ENCODE measurements at regions not wholly inside any gene's neighbourhood (a gene's known extent, or its start where the extent isn't known, plus 50 kb on each side); places are given as distances from the start of the nearest gene placed in this dataset.

DNA sequence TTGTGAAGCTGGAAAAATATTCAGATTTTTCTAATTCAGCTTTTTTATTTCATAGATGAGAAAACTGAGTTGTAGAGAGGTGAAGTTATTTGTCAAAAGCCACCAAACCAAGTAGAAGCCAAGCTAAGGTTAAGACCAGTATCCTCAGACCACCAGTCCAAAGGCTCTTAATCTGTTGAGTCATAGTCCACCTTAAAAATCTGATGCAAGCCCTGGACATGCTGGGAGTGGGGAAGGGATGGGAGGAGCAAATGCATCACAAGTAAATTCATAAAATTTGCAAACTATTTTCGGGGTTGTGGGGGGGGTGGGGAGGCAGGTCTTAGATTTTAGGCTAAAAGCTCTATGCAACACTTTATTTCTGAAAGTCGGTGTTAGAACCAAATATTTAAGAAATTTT is 307.7 kb upstream of the SEMA6D start:
- H3K36me3 ChIP-seq (ENCODE audit: control insufficient read depth in 1 of 2, insufficient read depth in 2 of 2, low read length in 2 of 2): no peaks in the 10 kb centered on the region
- no peak overlapping the region for H2AFZ ChIP-seq (ENCODE audit: insufficient read depth, low read length, poor library complexity)
- H3K79me1 ChIP-seq (ENCODE audit: low read length): no peaks in the 10 kb centered on the region
- H3K4me2 ChIP-seq (ENCODE audit: low read length): no peak overlapping the region
- H3K4ac ChIP-seq (ENCODE audit: low read depth, low read length): no peak overlapping the region
- no CpG with 5 or more reads among the region's 2 CpGs for WGBS (ENCODE audit: extremely low coverage, insufficient coverage, insufficient read length)
- H2BK120ac ChIP-seq (ENCODE audit: insufficient read depth, low read length, poor library complexity): no peak overlapping the region
- no peaks in the 10 kb centered on the region for H3K79me2 ChIP-seq (ENCODE audit: control insufficient read depth, insufficient read depth, low read length, poor library complexity)
- no peak overlapping the region for H3K18ac ChIP-seq (ENCODE audit: low read length)
- no peak overlapping the region for H3K4me3 ChIP-seq (ENCODE audit: low read depth, low read length)
- H2AK5ac ChIP-seq (ENCODE audit: low read length): no peak overlapping the region
- H3K27me3 ChIP-seq (ENCODE audit: insufficient read depth, low read length): no peaks in the 10 kb centered on the region
- H3K23ac ChIP-seq (ENCODE audit: low read length): no peak overlapping the region
- H3K14ac ChIP-seq (ENCODE audit: low read length): no peak overlapping the region
- no peak overlapping the region for H2BK12ac ChIP-seq (ENCODE audit: low read length)
- no peak for DNase-seq
- H3K27ac ChIP-seq (ENCODE audit: low read depth, low read length): no peak overlapping the region
- H3K9me3 ChIP-seq (ENCODE audit: insufficient read depth, low read depth, low read length): no peaks in the 10 kb centered on the region
- H4K12ac ChIP-seq (ENCODE audit: low read depth, low read length): no peak overlapping the region
- no peak overlapping the region for H4K8ac ChIP-seq (ENCODE audit: low read depth, low read length)
- no peaks in the 10 kb centered on the region for H3K4me1 ChIP-seq (ENCODE audit: control insufficient read depth in 1 of 2, insufficient read depth in 2 of 2, low read length in 2 of 2)
- H3K9ac ChIP-seq (ENCODE audit: low read length): no peak overlapping the region
- H2BK5ac ChIP-seq (ENCODE audit: low read depth, low read length, poor library complexity): no peak overlapping the region
- no peak overlapping the region for H4K91ac ChIP-seq (ENCODE audit: low read depth, low read length)

DNA sequence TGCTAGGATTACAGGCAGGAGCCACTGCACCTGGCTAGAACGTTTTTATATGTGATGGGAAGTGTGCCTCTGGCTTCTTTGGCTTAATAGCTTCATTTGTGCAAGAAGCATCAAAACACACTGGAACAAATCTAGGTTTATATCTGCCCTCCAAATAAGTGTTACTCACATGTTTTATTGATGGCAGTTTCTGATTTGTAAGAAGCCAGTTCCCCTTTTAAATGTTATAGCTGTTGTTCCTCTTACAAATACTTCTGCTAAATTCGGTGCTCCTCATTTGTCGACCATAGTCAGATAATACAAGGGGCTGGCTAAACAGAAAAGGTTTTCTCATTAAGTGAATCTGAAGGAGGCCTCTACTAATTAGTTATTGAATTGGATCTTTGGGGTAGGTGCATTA is 307.1 kb upstream of the SEMA6D start:
- Histone ChIP-seq H3K27ac (ENCODE audit: low read depth, low read length) (no peak overlapping the region), H3K79me1 (ENCODE audit: low read length) (no peaks in the 10 kb centered on the region), H3K79me2 (ENCODE audit: control insufficient read depth, insufficient read depth, low read length, poor library complexity) (no peaks in the 10 kb centered on the region), H2BK12ac (ENCODE audit: low read length) (no peak overlapping the region), H4K12ac (ENCODE audit: low read depth, low read length) (no peak overlapping the region), H3K23ac (ENCODE audit: low read length) (no peak overlapping the region), H3K18ac (ENCODE audit: low read length) (no peak overlapping the region), H3K4me2 (ENCODE audit: low read length) (no peak overlapping the region), H2AK5ac (ENCODE audit: low read length) (no peak overlapping the region), H2AFZ (ENCODE audit: insufficient read depth, low read length, poor library complexity) (no peak overlapping the region), H3K14ac (ENCODE audit: low read length) (no peak overlapping the region), H3K36me3 (ENCODE audit: control insufficient read depth in 1 of 2, insufficient read depth in 2 of 2, low read length in 2 of 2) (no peaks in the 10 kb centered on the region), H3K9me3 (ENCODE audit: insufficient read depth, low read depth, low read length) (no peaks in the 10 kb centered on the region), H4K8ac (ENCODE audit: low read depth, low read length) (no peak overlapping the region), H3K9ac (ENCODE audit: low read length) (no peak overlapping the region), H3K4ac (ENCODE audit: low read depth, low read length) (no peak overlapping the region), H3K27me3 (ENCODE audit: insufficient read depth, low read length) (no peaks in the 10 kb centered on the region), H3K4me1 (ENCODE audit: control insufficient read depth in 1 of 2, insufficient read depth in 2 of 2, low read length in 2 of 2) (no peaks in the 10 kb centered on the region), H2BK120ac (ENCODE audit: insufficient read depth, low read length, poor library complexity) (no peak overlapping the region), H4K91ac (ENCODE audit: low read depth, low read length) (no peak overlapping the region), H3K4me3 (ENCODE audit: low read depth, low read length) (no peak overlapping the region), H2BK5ac (ENCODE audit: low read depth, low read length, poor library complexity) (no peak overlapping the region)
- WGBS (ENCODE audit: extremely low coverage, insufficient coverage, insufficient read length): no CpG with 5 or more reads among the region's 3 CpGs
- no peak for DNase-seq

DNA sequence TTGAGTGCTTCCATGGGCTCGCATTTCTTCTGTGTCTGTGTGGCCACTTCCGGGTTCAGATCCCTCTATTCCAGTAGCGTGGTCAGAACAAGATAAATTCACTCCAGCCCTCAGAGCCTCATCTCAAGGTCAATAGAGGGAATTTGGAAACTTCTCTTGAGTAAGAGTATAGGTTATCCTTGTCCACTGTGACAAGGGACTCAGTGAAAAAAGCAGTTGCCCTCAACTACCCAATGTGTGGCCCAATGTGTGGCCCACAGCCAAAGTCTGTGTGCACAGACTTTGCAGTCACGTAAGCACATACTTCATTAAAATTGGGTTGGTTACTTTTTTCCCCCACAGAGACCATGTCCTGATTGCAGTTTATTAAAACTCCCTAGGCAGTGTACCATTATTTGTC is 305.6 kb upstream of the SEMA6D start:
- no peaks in the 10 kb centered on the region for H3K4me1 ChIP-seq (ENCODE audit: control insufficient read depth in 1 of 2, insufficient read depth in 2 of 2, low read length in 2 of 2)
- H3K9ac ChIP-seq (ENCODE audit: low read length): no peak overlapping the region
- DNase-seq: no peak
- H2BK120ac ChIP-seq (ENCODE audit: insufficient read depth, low read length, poor library complexity): no peak overlapping the region
- no peaks in the 10 kb centered on the region for H3K36me3 ChIP-seq (ENCODE audit: control insufficient read depth in 1 of 2, insufficient read depth in 2 of 2, low read length in 2 of 2)
- no peaks in the 10 kb centered on the region for H3K27me3 ChIP-seq (ENCODE audit: insufficient read depth, low read length)
- no peak overlapping the region for H3K14ac ChIP-seq (ENCODE audit: low read length)
- no peak overlapping the region for H3K23ac ChIP-seq (ENCODE audit: low read length)
- H3K4ac ChIP-seq (ENCODE audit: low read depth, low read length): no peak overlapping the region
- H4K8ac ChIP-seq (ENCODE audit: low read depth, low read length): no peak overlapping the region
- no peak overlapping the region for H2AK5ac ChIP-seq (ENCODE audit: low read length)
- no peak overlapping the region for H2AFZ ChIP-seq (ENCODE audit: insufficient read depth, low read length, poor library complexity)
- H2BK12ac ChIP-seq (ENCODE audit: low read length): no peak overlapping the region
- no peak overlapping the region for H4K91ac ChIP-seq (ENCODE audit: low read depth, low read length)
- no peak overlapping the region for H3K27ac ChIP-seq (ENCODE audit: low read depth, low read length)
- no peaks in the 10 kb centered on the region for H3K79me2 ChIP-seq (ENCODE audit: control insufficient read depth, insufficient read depth, low read length, poor library complexity)
- H3K4me2 ChIP-seq (ENCODE audit: low read length): no peak overlapping the region
- H3K79me1 ChIP-seq (ENCODE audit: low read length): no peaks in the 10 kb centered on the region
- H3K9me3 ChIP-seq (ENCODE audit: insufficient read depth, low read depth, low read length): no peaks in the 10 kb centered on the region
- H3K18ac ChIP-seq (ENCODE audit: low read length): no peak overlapping the region
- H4K12ac ChIP-seq (ENCODE audit: low read depth, low read length): no peak overlapping the region
- no CpG with 5 or more reads among the region's 4 CpGs for WGBS (ENCODE audit: extremely low coverage, insufficient coverage, insufficient read length)
- H3K4me3 ChIP-seq (ENCODE audit: low read depth, low read length): no peak overlapping the region
- no peak overlapping the region for H2BK5ac ChIP-seq (ENCODE audit: low read depth, low read length, poor library complexity)

DNA sequence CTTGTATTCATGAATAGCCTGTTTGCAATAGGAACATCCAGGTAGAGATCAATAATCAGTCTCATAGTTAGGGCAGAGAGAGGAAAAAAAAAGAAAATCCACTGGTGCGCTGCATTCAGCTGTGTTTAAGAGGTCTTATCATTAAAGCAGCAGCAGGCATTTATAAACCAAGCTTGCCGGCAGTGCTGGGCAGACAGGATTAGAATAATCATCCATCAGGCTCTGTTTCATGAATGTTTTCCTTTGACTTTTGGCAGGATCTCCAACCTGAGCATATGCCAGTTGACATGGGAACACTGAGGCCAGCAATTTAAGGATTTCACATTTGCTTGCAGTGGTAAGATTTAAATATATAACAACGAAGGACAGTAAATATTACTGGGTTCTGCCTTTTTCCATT is 305.2 kb upstream of the SEMA6D start:
- no peak overlapping the region for H2BK5ac ChIP-seq (ENCODE audit: low read depth, low read length, poor library complexity)
- no peaks in the 10 kb centered on the region for H3K9me3 ChIP-seq (ENCODE audit: insufficient read depth, low read depth, low read length)
- H2AFZ ChIP-seq (ENCODE audit: insufficient read depth, low read length, poor library complexity): no peak overlapping the region
- no peak overlapping the region for H2BK120ac ChIP-seq (ENCODE audit: insufficient read depth, low read length, poor library complexity)
- no peak overlapping the region for H3K4me2 ChIP-seq (ENCODE audit: low read length)
- no peak overlapping the region for H2BK12ac ChIP-seq (ENCODE audit: low read length)
- no peak overlapping the region for H4K8ac ChIP-seq (ENCODE audit: low read depth, low read length)
- H3K14ac ChIP-seq (ENCODE audit: low read length): no peak overlapping the region
- no peak overlapping the region for H3K4me3 ChIP-seq (ENCODE audit: low read depth, low read length)
- H4K12ac ChIP-seq (ENCODE audit: low read depth, low read length): no peak overlapping the region
- H3K9ac ChIP-seq (ENCODE audit: low read length): no peak overlapping the region
- no peak overlapping the region for H3K23ac ChIP-seq (ENCODE audit: low read length)
- DNase-seq: no peak
- no peaks in the 10 kb centered on the region for H3K4me1 ChIP-seq (ENCODE audit: control insufficient read depth in 1 of 2, insufficient read depth in 2 of 2, low read length in 2 of 2)
- no peak overlapping the region for H3K27ac ChIP-seq (ENCODE audit: low read depth, low read length)
- no peak overlapping the region for H4K91ac ChIP-seq (ENCODE audit: low read depth, low read length)
- no CpG with 5 or more reads among the region's 3 CpGs for WGBS (ENCODE audit: extremely low coverage, insufficient coverage, insufficient read length)
- no peak overlapping the region for H3K18ac ChIP-seq (ENCODE audit: low read length)
- H3K79me1 ChIP-seq (ENCODE audit: low read length): no peaks in the 10 kb centered on the region
- H3K4ac ChIP-seq (ENCODE audit: low read depth, low read length): no peak overlapping the region
- H3K27me3 ChIP-seq (ENCODE audit: insufficient read depth, low read length): no peaks in the 10 kb centered on the region
- H3K36me3 ChIP-seq (ENCODE audit: control insufficient read depth in 1 of 2, insufficient read depth in 2 of 2, low read length in 2 of 2): no peaks in the 10 kb centered on the region
- no peak overlapping the region for H2AK5ac ChIP-seq (ENCODE audit: low read length)
- no peaks in the 10 kb centered on the region for H3K79me2 ChIP-seq (ENCODE audit: control insufficient read depth, insufficient read depth, low read length, poor library complexity)
